H9 (cell line): ENCODE measurements at regions not wholly inside any gene's neighbourhood (a gene's known extent, or its start where the extent isn't known, plus 50 kb on each side); places are given as distances from the start of the nearest gene placed in this dataset.

ENCODE experiments used
- DNase-seq: peaks from one replicate; pipeline ENCODE4 v3.0.0-alpha.2; 2017
- H2AFZ ChIP-seq: one replicate; pipeline ENCODE4 v1.6.1; 2013; ENCODE audit warnings: mild to moderate bottlenecking, low read length, control low read depth, moderate library complexity
- H2AK5ac ChIP-seq: 2 replicates; pipeline ENCODE4 v1.6.1; 2013; ENCODE audit warnings: low read length, control low read depth, mixed read lengths; ENCODE audit not compliant: insufficient read length
- H2BK120ac ChIP-seq: one replicate; pipeline ENCODE4 v1.6.1; 2013; ENCODE audit warnings: low read depth, mild to moderate bottlenecking, low read length, control low read depth, inconsistent platforms; ENCODE audit not compliant: poor library complexity, severe bottlenecking
- H2BK12ac ChIP-seq: 2 replicates; pipeline ENCODE4 v1.6.1; 2013; ENCODE audit warnings: low read length, control low read depth, mixed read lengths, low read depth; ENCODE audit not compliant: insufficient read length
- H2BK15ac ChIP-seq: 2 replicates; pipeline ENCODE4 v1.6.1; 2013; ENCODE audit warnings: low read depth, low read length, control low read depth
- H2BK20ac ChIP-seq: one replicate; pipeline ENCODE4 v1.6.1; 2013; ENCODE audit warnings: low read depth, mild to moderate bottlenecking, low read length, control low read depth, inconsistent platforms; ENCODE audit not compliant: poor library complexity, severe bottlenecking
- H2BK5ac ChIP-seq: 2 replicates; pipeline ENCODE4 v1.6.1; 2013; ENCODE audit warnings: low read length, control low read depth, mixed read lengths; ENCODE audit not compliant: insufficient read length
- H3K14ac ChIP-seq: 2 replicates; pipeline ENCODE4 v1.6.1; 2013; ENCODE audit warnings: low read length, control low read depth; ENCODE audit not compliant: insufficient read depth
- H3K18ac ChIP-seq: 2 replicates; pipeline ENCODE4 v1.6.1; 2013; ENCODE audit warnings: low read depth, mild to moderate bottlenecking, mixed read lengths, low read length, control low read depth; ENCODE audit not compliant: insufficient read length
- H3K23ac ChIP-seq: 2 replicates; pipeline ENCODE4 v1.6.1; 2013; ENCODE audit warnings: low read length, control low read depth, mixed read lengths, low read depth; ENCODE audit not compliant: insufficient read length
- H3K23me2 ChIP-seq: 2 replicates; pipeline ENCODE4 v1.6.1; 2013; ENCODE audit warnings: low read depth, mild to moderate bottlenecking, mixed read lengths, low read length, control low read depth; ENCODE audit not compliant: insufficient read length, poor library complexity, severe bottlenecking
- H3K27ac ChIP-seq: 2 replicates; pipeline ENCODE4 v1.5.1; 2013; ENCODE audit warnings: low read length, control low read depth, mixed read lengths, low read depth; ENCODE audit not compliant: insufficient read length
- H3K27me3 ChIP-seq: 2 replicates; pipeline ENCODE4 v1.6.1; 2013; ENCODE audit warnings: low read length, control low read depth, inconsistent platforms; ENCODE audit not compliant: insufficient read depth
- H3K4ac ChIP-seq: 2 replicates; pipeline ENCODE4 v1.6.1; 2013; ENCODE audit warnings: low read depth, mild to moderate bottlenecking, control low read depth, inconsistent platforms, low read length, moderate library complexity
- H3K4me1 ChIP-seq: 2 replicates; pipeline ENCODE4 v1.6.1; 2013; ENCODE audit warnings: low read length, control low read depth, inconsistent platforms; ENCODE audit not compliant: insufficient read depth
- H3K4me2 ChIP-seq: 2 replicates; pipeline ENCODE4 v1.6.1; 2013; ENCODE audit warnings: low read length, control low read depth, mixed read lengths; ENCODE audit not compliant: insufficient read length, insufficient read depth
- H3K56ac ChIP-seq: 2 replicates; pipeline ENCODE4 v1.6.1; 2013; ENCODE audit warnings: low read depth, mild to moderate bottlenecking, mixed read lengths, low read length, control low read depth; ENCODE audit not compliant: insufficient read length
- H3K79me1 ChIP-seq: 2 replicates; pipeline ENCODE4 v1.6.1; 2013; ENCODE audit warnings: low read depth, mild to moderate bottlenecking, moderate library complexity, low read length, control low read depth, inconsistent platforms; ENCODE audit not compliant: insufficient read depth, poor library complexity, severe bottlenecking
- H3K79me2 ChIP-seq: 2 replicates; pipeline ENCODE4 v1.6.1; 2013; ENCODE audit warnings: low read length, control low read depth, inconsistent platforms; ENCODE audit not compliant: insufficient read depth
- H3K9ac ChIP-seq: 2 replicates; pipeline ENCODE4 v1.6.1; 2013; ENCODE audit warnings: low read length, control low read depth, mixed read lengths; ENCODE audit not compliant: insufficient read length; ENCODE audit errors: extremely low read depth
- H3K9me3 ChIP-seq: one replicate; pipeline ENCODE4 v1.6.1; 2013; ENCODE audit warnings: low read depth, low read length, inconsistent platforms; ENCODE audit not compliant: control insufficient read depth
- H3T11ph ChIP-seq: one replicate; pipeline ENCODE4 v1.6.1; 2013; ENCODE audit warnings: mild to moderate bottlenecking, low read length, control low read depth, inconsistent platforms
- H4K20me1 ChIP-seq: one replicate; pipeline ENCODE4 v1.6.1; 2013; ENCODE audit not compliant: control insufficient read depth, insufficient read length, insufficient read depth
- H4K5ac ChIP-seq: 2 replicates; pipeline ENCODE4 v1.6.1; 2013; ENCODE audit warnings: low read depth, mild to moderate bottlenecking, mixed read lengths, low read length, control low read depth; ENCODE audit not compliant: insufficient read length
- H4K8ac ChIP-seq: replicated peaks from 2 replicates; pipeline ENCODE4 v1.6.1; 2013; ENCODE audit warnings: low read length, control low read depth, mixed read lengths, low read depth; ENCODE audit not compliant: insufficient read length
- H4K91ac ChIP-seq: 2 replicates; pipeline ENCODE4 v1.6.1; 2013; ENCODE audit warnings: low read depth, mild to moderate bottlenecking, moderate library complexity, mixed read lengths, low read length, control low read depth; ENCODE audit not compliant: insufficient read length
- H3K27ac Mint-ChIP-seq, 3 experiments: 2 replicates in 2 of 3; 3 replicates in 1 of 3; pipeline ENCODE4 v1.8.0; 2020 to 2021; ENCODE audit warnings: mixed read lengths in 3 of 3, mild to moderate bottlenecking in 1 of 3, moderate library complexity in 1 of 3
- H3K27me3 Mint-ChIP-seq: 2 replicates; pipeline ENCODE4 v1.8.0; 2021; ENCODE audit warnings: low read depth, mild to moderate bottlenecking, moderate library complexity, mixed read lengths
- H3K36me3 Mint-ChIP-seq, 3 experiments: 2 replicates in 2 of 3; 3 replicates in 1 of 3; pipeline ENCODE4 v1.8.0; 2020 to 2021; ENCODE audit warnings: low read depth in 3 of 3, mixed read lengths in 3 of 3; ENCODE audit not compliant: insufficient read depth in 1 of 3
- H3K4me1 Mint-ChIP-seq, 2 experiments: 2 replicates each; pipeline ENCODE4 v1.8.0; 2020; ENCODE audit warnings: mixed read lengths in 2 of 2
- H3K4me3 Mint-ChIP-seq, 2 experiments: 2 replicates in 1 of 2; 3 replicates in 1 of 2; pipeline ENCODE4 v1.8.0; 2020 to 2021; ENCODE audit warnings: mild to moderate bottlenecking in 2 of 2, mixed read lengths in 2 of 2, moderate library complexity in 1 of 2
- H3K9me3 Mint-ChIP-seq, 2 experiments: 2 replicates in 1 of 2; 3 replicates in 1 of 2; pipeline ENCODE4 v1.8.0; 2020; ENCODE audit warnings: mild to moderate bottlenecking in 2 of 2, mixed read lengths in 2 of 2, moderate library complexity in 1 of 2
- WGBS: extraction: QIAGEN DNeasy Blood & Tissue Kit; methylation state at CpG from one replicate; pipeline ENCODE4 v1.1.7; 2013; ENCODE audit warnings: missing lambda C conversion rate, low lambda C conversion rate, mixed read lengths; ENCODE audit not compliant: insufficient read length; ENCODE audit errors: extremely low coverage; 5-methylcytosine and 5-hydroxymethylcytosine counted together
- TF ChIP-seq, protein P1 (sequence below): fragments of 200-600 bp; sonication (generic); conservative IDR thresholded peaks from 3 replicates; pipeline ENCODE4 v1.8.0; 2021; ENCODE audit warnings: antibody characterized with exemption, mild to moderate bottlenecking

DNA sequence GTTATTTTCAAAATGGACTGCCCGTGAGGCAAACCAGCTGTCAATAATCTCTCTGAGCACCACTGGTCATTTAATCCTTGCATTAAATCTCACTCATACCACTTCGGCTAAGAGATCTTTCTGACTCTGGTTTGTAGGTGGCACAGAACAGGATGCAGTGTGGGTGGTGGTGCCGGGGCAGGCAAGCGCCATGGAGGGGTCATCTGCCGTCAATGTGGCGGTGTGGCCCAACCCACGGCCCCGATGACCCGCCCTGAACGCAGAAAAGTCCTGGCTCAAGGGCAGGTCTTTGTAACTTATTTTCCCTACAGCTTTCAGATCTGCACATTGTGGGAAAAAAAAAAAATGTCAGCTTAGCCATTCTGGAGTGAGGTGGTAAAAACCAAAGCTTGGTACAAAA lies 73.2 kb upstream of the MGMT start:
- no peak overlapping the region for H3K56ac ChIP-seq
- H3K14ac ChIP-seq = no peak overlapping the region
- no peaks in the 10 kb centered on the region for H3K23me2 ChIP-seq
- H3K23ac ChIP-seq = no peak overlapping the region
- H3K36me3 Mint-ChIP-seq = no peaks in the 10 kb centered on the region
- no peak overlapping the region for H2AK5ac ChIP-seq
- H4K91ac ChIP-seq = no peak overlapping the region
- H3K18ac ChIP-seq = no peak overlapping the region
- H4K5ac ChIP-seq = no peak overlapping the region
- no peak for DNase-seq
- no peak overlapping the region for H2BK5ac ChIP-seq
- no CpG with 5 or more reads among the region's 10 CpGs for WGBS
- no peak overlapping the region for H3K4me2 ChIP-seq
- H3K9me3 Mint-ChIP-seq = no peaks in the 10 kb centered on the region
- H3K4ac ChIP-seq = no peak overlapping the region
- H2BK15ac ChIP-seq = no peak overlapping the region
- no peaks in the 10 kb centered on the region for H3K9me3 ChIP-seq
- H2BK20ac ChIP-seq = no peak overlapping the region
- no peak overlapping the region for H3K27ac ChIP-seq
- no peaks in the 10 kb centered on the region for H3K79me1 ChIP-seq
- H2BK12ac ChIP-seq = no peak overlapping the region
- H3K4me3 Mint-ChIP-seq = no peak overlapping the region
- TF ChIP-seq, protein P1, sequence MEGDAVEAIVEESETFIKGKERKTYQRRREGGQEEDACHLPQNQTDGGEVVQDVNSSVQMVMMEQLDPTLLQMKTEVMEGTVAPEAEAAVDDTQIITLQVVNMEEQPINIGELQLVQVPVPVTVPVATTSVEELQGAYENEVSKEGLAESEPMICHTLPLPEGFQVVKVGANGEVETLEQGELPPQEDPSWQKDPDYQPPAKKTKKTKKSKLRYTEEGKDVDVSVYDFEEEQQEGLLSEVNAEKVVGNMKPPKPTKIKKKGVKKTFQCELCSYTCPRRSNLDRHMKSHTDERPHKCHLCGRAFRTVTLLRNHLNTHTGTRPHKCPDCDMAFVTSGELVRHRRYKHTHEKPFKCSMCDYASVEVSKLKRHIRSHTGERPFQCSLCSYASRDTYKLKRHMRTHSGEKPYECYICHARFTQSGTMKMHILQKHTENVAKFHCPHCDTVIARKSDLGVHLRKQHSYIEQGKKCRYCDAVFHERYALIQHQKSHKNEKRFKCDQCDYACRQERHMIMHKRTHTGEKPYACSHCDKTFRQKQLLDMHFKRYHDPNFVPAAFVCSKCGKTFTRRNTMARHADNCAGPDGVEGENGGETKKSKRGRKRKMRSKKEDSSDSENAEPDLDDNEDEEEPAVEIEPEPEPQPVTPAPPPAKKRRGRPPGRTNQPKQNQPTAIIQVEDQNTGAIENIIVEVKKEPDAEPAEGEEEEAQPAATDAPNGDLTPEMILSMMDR = no peak
- no peaks in the 10 kb centered on the region for H3K4me1 ChIP-seq
- no peaks in the 10 kb centered on the region for H4K20me1 ChIP-seq
- peaks cover 6 to 13% of the 10 kb centered on the region in 2 experiments for H3K4me1 Mint-ChIP-seq
- H3K27ac Mint-ChIP-seq = no peak overlapping the region
- no peak overlapping the region for H3T11ph ChIP-seq
- H3K79me2 ChIP-seq = no peaks in the 10 kb centered on the region
- peaks cover 2% of the 10 kb centered on the region; the same call in 1 of the 2 replicates for H3K27me3 Mint-ChIP-seq
- no peak overlapping the region for H2AFZ ChIP-seq
- no peak overlapping the region for H2BK120ac ChIP-seq
- no peaks in the 10 kb centered on the region for H3K27me3 ChIP-seq
- H3K9ac ChIP-seq = no peak overlapping the region
- H4K8ac ChIP-seq = no peak overlapping the region
